SK-N-SH (cell line): ENCODE measurements at regions not wholly inside any gene's neighbourhood (a gene's known extent, or its start where the extent isn't known, plus 50 kb on each side); places are given as distances from the start of the nearest gene placed in this dataset.

Source experiments
- CTCF ChIA-PET: fragments of 300-600, 350-600 bp; formaldehyde crosslinking; extraction: SDS; loops from one replicate; lab custom pipeline; 2021; lab: Yijun Ruan, JAX
- POLR2A ChIA-PET: fragments of 350-600 bp; sonication (Branson Sonifier 250); formaldehyde crosslinking; extraction: SDS; loops from one replicate; lab custom pipeline; 2020; ENCODE audit warnings: antibody characterized with exemption, inconsistent platforms; lab: Yijun Ruan, JAX
- DNase-seq: peaks from one replicate; pipeline ENCODE4 v3.0.0; 2012
- H2AFZ ChIP-seq: fragments of 200-600 bp; sonication (generic); 2 replicates; pipeline ENCODE4 v1.8.1; 2016; ENCODE audit warnings: antibody characterized with exemption, mild to moderate bottlenecking, low read depth
- H3F3A ChIP-seq: fragments of 200-600 bp; sonication (generic); replicated peaks from 2 replicates; pipeline ENCODE3; 2016; ENCODE audit warnings: antibody characterized with exemption, mild to moderate bottlenecking; ENCODE audit not compliant: insufficient read depth
- H3K27ac ChIP-seq, 2 experiments: fragments of 200-500 bp in 1 of 2; fragments of 200-600 bp in 1 of 2; sonication (Bioruptor generic) in 1 of 2; sonication (generic), shearing (Covaris generic) in 1 of 2; 2 replicates each; pipeline versions ENCODE4 v1.5.1 to v1.6.1; 2014 to 2016; ENCODE audit warnings: low read depth in 2 of 2, inconsistent platforms in 1 of 2, low read length in 1 of 2, mild to moderate bottlenecking in 1 of 2, mixed read lengths in 1 of 2
- H3K27me3 ChIP-seq: fragments of 200-600 bp; sonication (generic), shearing (Covaris generic); 2 replicates; pipeline ENCODE4 v1.6.1; 2016; ENCODE audit warnings: mixed run types; ENCODE audit not compliant: insufficient read depth
- H3K36me3 ChIP-seq, 2 experiments: fragments of 200-500 bp in 1 of 2; fragments of 200-600 bp in 1 of 2; sonication (Bioruptor generic) in 1 of 2; sonication (generic) in 1 of 2; replicated peaks in 1 of 2; 2 replicates each; pipeline versions ENCODE3 to v1.5.1; 2014 to 2016; ENCODE audit warnings: low read length in 1 of 2, mild to moderate bottlenecking in 1 of 2; ENCODE audit not compliant: insufficient read depth in 2 of 2, control insufficient read depth in 1 of 2
- H3K4me1 ChIP-seq, 2 experiments: fragments of 200-500 bp in 1 of 2; fragments of 200-600 bp in 1 of 2; sonication (Bioruptor generic) in 1 of 2; sonication (generic), shearing (Covaris generic) in 1 of 2; 2 replicates each; pipeline versions ENCODE4 v1.5.1 to v1.6.1; 2014 to 2016; ENCODE audit warnings: low read depth in 1 of 2, low read length in 1 of 2, mixed run types in 1 of 2; ENCODE audit not compliant: insufficient read depth in 2 of 2, control insufficient read depth in 1 of 2
- H3K4me2 ChIP-seq: fragments of 200-600 bp; sonication (generic), shearing (Covaris generic); 2 replicates; pipeline ENCODE4 v1.6.1; 2017; ENCODE audit warnings: mixed run types
- H3K4me3 ChIP-seq, 2 experiments: fragments of 200-500 bp in 1 of 2; fragments of 200-600 bp in 1 of 2; sonication (Bioruptor generic) in 1 of 2; sonication (generic), shearing (Covaris generic) in 1 of 2; 2 replicates each; pipeline versions ENCODE4 v1.5.1 to v1.8.1; 2014 to 2016; ENCODE audit warnings: low read depth in 2 of 2, inconsistent platforms in 1 of 2, low read length in 1 of 2, mild to moderate bottlenecking in 1 of 2, mixed read lengths in 1 of 2, moderate library complexity in 1 of 2
- H3K79me2 ChIP-seq: fragments of 200-600 bp; sonication (generic); 2 replicates; pipeline ENCODE4 v1.8.1; 2017; ENCODE audit warnings: mild to moderate bottlenecking; ENCODE audit not compliant: insufficient read depth
- H3K9ac ChIP-seq: fragments of 200-600 bp; sonication (generic); 2 replicates; pipeline ENCODE4 v1.6.1; 2017; ENCODE audit warnings: mixed run types
- H3K9me2 ChIP-seq: fragments of 200-600 bp; sonication (generic); 2 replicates; pipeline ENCODE4 v1.6.1; 2017; ENCODE audit warnings: mixed run types
- H3K9me3 ChIP-seq: fragments of 200-600 bp; sonication (generic); 2 replicates; pipeline ENCODE4 v1.6.1; 2017; ENCODE audit warnings: mixed run types, mild to moderate bottlenecking, moderate library complexity
- H4K20me1 ChIP-seq: fragments of 200-600 bp; sonication (generic); 2 replicates; pipeline ENCODE4 v1.6.1; 2017; ENCODE audit warnings: mild to moderate bottlenecking, mixed run types; ENCODE audit not compliant: insufficient read depth
- CHD2 ChIP-seq: fragments of 150-350 bp; IDR thresholded peaks from 2 replicates; pipeline ENCODE4 v1.6.1; 2018; ENCODE audit warnings: low read length; ENCODE audit not compliant: partially characterized antibody
- CTCF ChIP-seq: fragments of 200-600 bp; sonication (generic); IDR thresholded peaks from 2 replicates; pipeline ENCODE4 v1.6.1; 2017; ENCODE audit warnings: antibody characterized with exemption, mild to moderate bottlenecking, moderate library complexity
- EP300 ChIP-seq, 2 experiments: IDR thresholded peaks; 2 replicates each; pipeline versions ENCODE4 v1.4.0 to v1.6.1; 2012; ENCODE audit warnings: borderline replicate concordance in 1 of 2, low read depth in 1 of 2, low read length in 1 of 2
- FOXM1 ChIP-seq: IDR thresholded peaks from 2 replicates; pipeline ENCODE4 v1.4.0; 2012; ENCODE audit warnings: low read depth, mild to moderate bottlenecking
- MAX ChIP-seq: IDR thresholded peaks from 2 replicates; pipeline ENCODE4 v1.4.0; 2012; ENCODE audit warnings: low read depth
- MXI1 ChIP-seq: IDR thresholded peaks from 2 replicates; pipeline ENCODE4 v1.6.1; 2012; ENCODE audit warnings: mild to moderate bottlenecking, low read depth, low read length, improper control_type of control experiment
- RFX5 ChIP-seq: IDR thresholded peaks from 2 replicates; pipeline ENCODE4 v1.6.1; 2012; ENCODE audit warnings: mild to moderate bottlenecking, improper control_type of control experiment, low read length
- RXRA ChIP-seq: IDR thresholded peaks from 2 replicates; pipeline ENCODE4 v1.4.0; 2012; ENCODE audit warnings: low read depth, mild to moderate bottlenecking, borderline replicate concordance
- SIN3A ChIP-seq: IDR thresholded peaks from 2 replicates; pipeline ENCODE4 v1.6.1; 2012; ENCODE audit warnings: low read depth, mild to moderate bottlenecking, low read length, moderate library complexity, borderline replicate concordance
- TAF1 ChIP-seq: IDR thresholded peaks from 2 replicates; pipeline ENCODE4 v1.6.1; 2012; ENCODE audit warnings: low read depth, mild to moderate bottlenecking, low read length, moderate library complexity, borderline replicate concordance
- USF1 ChIP-seq: IDR thresholded peaks from 2 replicates; pipeline ENCODE4 v1.4.0; 2012; ENCODE audit warnings: low read depth, borderline replicate concordance
- WGBS: methylation state at CpG from one replicate; pipeline ENCODE4 v1.1.6; 2017; ENCODE audit warnings: low lambda C conversion rate; 5-methylcytosine and 5-hydroxymethylcytosine counted together

GRCh38 chr1:199546323-199546722 is 481.2 kb upstream of the NR5A2 start:
- WGBS: 44% methylated on average over 2 of the region's 2 CpGs
- H3K79me2 ChIP-seq: no peaks in the 10 kb centered on the region
- peaks cover 0 to 6% of the 10 kb centered on the region in 2 experiments; a peak in 2 of 4 replicates for H3K4me1 ChIP-seq
- H2AFZ ChIP-seq: no peak overlapping the region
- no peak overlapping the region for H3K4me3 ChIP-seq
- no peak for DNase-seq
- POLR2A ChIA-PET: no interaction called here
- no peaks in the 10 kb centered on the region for H3K27me3 ChIP-seq
- no peaks in the 10 kb centered on the region for H3K9me2 ChIP-seq
- no peaks in the 10 kb centered on the region for H4K20me1 ChIP-seq
- H3K27ac ChIP-seq: no peak overlapping the region
- no peaks in the 10 kb centered on the region for H3K36me3 ChIP-seq
- CTCF ChIA-PET: no interaction called here
- H3K9me3 ChIP-seq: no peaks in the 10 kb centered on the region
- H3K4me2 ChIP-seq: no peak overlapping the region
- H3F3A ChIP-seq: no peaks in the 10 kb centered on the region
- TF ChIP-seq RXRA (no peak), SIN3A (no peak), CTCF (no peak), RFX5 (no peak), FOXM1 (no peak), MXI1 (no peak), MAX (no peak), TAF1 (no peak), EP300 (IDR thresholded peaks at IDR 0.05; ENCODE audit: borderline replicate concordance in 1 of 2, low read depth in 1 of 2, low read length in 1 of 2) (no peak)
- TF ChIP-seq, all 33 proteins: peak for 0
- no peak overlapping the region for H3K9ac ChIP-seq

- H3K9me3 ChIP-seq: no peaks in the 10 kb centered on the region
- H3K4me1 ChIP-seq: peaks cover 0 to 11% of the 10 kb centered on the region in 2 experiments; a peak in 3 of 4 replicates
- no peaks in the 10 kb centered on the region for H3K27me3 ChIP-seq
- H3F3A ChIP-seq: no peaks in the 10 kb centered on the region
- DNase-seq: no peak
- POLR2A ChIA-PET: no interaction called here
- 77% methylated on average over 2 of the region's 2 CpGs for WGBS
- no peak overlapping the region for H3K4me2 ChIP-seq
- no peaks in the 10 kb centered on the region for H4K20me1 ChIP-seq
- H3K27ac ChIP-seq: no peak overlapping the region
- TF ChIP-seq USF1 (no peak), MXI1 (no peak), CHD2 (no peak)
- no peaks in the 10 kb centered on the region for H3K79me2 ChIP-seq
- CTCF ChIA-PET: interaction anchor here (1.2 to 6.7 kb wide), 4 partner anchors 127 to 788 kb away, joined by 3 to 77 read pairs (median 4); no protein-coding TSS in a partner anchor
- H3K9ac ChIP-seq: no peak overlapping the region
- H2AFZ ChIP-seq: no peak overlapping the region
- no peaks in the 10 kb centered on the region for H3K36me3 ChIP-seq
- H3K4me3 ChIP-seq: no peak overlapping the region
- no peaks in the 10 kb centered on the region for H3K9me2 ChIP-seq
Observed at GRCh38 chr1:199549421-199549820, 478.1 kb upstream of the NR5A2 start.
